C1 segment of cervical spinal cord (tissue), 14 donors: ENCODE measurements at regions not wholly inside any gene's neighbourhood (a gene's known extent, or its start where the extent isn't known, plus 50 kb on each side); places are given as distances from the start of the nearest gene placed in this dataset.
"Not testable (repeated sequence)": the region's sequence is repeated elsewhere in the genome, so short reads cannot be mapped to it uniquely, and the experiment has no call there.

Source experiments
- DNase-seq, 14 donors: peaks; one replicate each; lab custom pipeline; 2025; lab: John Stamatoyannopoulos, UW

- DNase-seq = no peak
Measured at GRCh38 chrX:122184791-122185190, 999.3 kb upstream of the GRIA3 start.

- no peak for DNase-seq
Measured at GRCh38 chrX:122187069-122187713, 996.9 kb upstream of the GRIA3 start.

DNA sequence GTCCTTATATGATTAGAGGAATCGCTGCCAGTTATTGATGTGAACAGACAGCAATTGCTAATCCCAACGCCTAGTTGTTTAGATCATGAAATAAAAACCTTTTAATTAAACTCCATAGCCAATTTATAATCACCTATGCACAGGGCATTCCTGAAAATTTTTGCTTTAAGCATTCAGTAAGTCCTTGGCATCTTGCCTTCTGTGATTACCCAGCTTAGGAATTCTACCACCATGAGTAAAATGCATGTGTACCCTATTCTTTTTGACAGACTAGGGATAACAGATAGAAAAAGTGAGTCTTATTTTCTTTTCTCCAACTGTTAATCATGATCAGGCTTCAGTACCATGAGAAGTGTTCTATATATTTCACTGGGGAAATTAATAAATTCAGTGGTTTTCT, 995.3 kb upstream of the GRIA3 start:
- DNase-seq = no peak

GRCh38 chrX:122196343-122196742, 987.7 kb upstream of the GRIA3 start:
- no peak for DNase-seq

DNA sequence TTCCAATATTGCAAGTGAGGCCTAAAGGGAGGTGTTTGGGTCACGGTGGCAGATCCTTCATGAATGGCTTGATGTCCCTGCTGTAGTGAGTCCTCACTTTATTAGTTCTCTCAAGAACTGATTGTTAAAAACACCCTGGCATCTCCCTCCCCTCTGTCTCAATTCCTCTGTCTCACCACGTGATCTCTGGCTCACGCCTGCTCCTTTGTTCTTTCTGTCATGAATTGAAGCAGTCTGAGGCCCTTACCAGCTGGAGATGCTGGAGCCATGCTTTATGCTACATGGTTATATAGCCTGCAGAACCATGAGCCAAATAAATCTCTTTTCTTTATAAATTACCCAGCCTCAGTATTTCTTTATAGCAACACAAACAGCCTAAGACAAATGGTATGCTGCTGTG, 980.7 kb upstream of the GRIA3 start:
- DNase-seq = no peak

DNA sequence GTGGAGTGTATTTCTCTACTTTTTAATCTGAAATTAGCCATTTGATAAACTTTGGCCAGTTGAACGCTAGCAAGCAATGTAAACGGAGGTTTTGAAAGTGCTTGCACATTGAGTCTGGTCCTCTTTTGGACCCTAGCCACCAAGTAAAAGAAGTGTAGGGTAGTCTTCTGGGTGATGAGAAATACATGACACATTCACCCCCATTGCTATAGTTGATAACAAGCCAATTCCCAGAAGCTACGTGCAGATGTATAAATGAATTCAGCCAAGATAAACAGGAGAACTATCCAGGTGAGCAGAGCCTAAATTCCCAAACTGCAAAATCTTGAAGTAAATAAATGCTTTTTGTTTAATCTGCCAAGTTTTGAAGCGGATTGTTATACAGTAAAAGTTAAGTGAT, 965.4 kb upstream of the GRIA3 start:
- no peak for DNase-seq

GRCh38 chrX:122219226-122219625, 964.9 kb upstream of the GRIA3 start:
- no peak for DNase-seq

DNA sequence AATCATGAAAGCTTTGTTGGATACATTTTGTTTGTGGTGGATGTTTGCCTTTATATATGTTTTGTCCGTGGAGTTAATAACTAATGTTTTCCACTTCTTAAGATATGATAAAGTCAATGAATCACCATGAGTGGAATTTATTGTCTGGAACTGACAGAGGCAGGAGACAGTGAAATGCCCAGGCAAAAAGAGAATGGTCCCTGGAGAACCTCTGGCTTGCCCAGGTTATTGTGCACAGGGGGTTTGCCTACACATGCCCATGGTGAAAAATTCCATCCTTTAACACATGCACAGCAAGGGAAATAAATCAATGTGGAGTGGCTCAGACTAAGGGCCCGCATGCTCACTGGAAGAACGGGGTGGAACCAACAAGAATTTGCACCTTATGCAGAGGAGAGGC, 964.3 kb upstream of the GRIA3 start:
- DNase-seq = no peak

- no peak for DNase-seq
Measured at GRCh38 chrX:122220644-122221373, 963.3 kb upstream of the GRIA3 start.

DNA sequence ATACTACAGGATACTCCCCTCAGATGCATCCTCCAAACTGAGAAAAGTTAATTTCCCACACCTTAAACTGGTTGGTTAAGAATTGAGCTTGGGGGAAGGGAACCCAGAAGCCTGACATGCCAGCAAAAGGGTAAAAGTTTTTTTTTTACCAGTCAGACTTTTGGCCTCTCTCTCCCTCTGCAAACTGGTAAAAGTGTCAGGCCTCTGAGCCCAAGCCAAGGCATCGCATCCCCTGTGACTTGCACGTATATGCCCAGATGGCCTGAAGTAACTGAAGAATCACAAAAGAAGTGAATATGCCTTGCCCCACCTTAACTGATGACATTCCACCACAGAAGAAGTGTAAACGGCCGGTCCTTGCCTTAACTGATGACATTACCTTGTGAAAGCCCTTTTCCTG, 962.3 kb upstream of the GRIA3 start:
- DNase-seq = not testable (repeated sequence)

DNA sequence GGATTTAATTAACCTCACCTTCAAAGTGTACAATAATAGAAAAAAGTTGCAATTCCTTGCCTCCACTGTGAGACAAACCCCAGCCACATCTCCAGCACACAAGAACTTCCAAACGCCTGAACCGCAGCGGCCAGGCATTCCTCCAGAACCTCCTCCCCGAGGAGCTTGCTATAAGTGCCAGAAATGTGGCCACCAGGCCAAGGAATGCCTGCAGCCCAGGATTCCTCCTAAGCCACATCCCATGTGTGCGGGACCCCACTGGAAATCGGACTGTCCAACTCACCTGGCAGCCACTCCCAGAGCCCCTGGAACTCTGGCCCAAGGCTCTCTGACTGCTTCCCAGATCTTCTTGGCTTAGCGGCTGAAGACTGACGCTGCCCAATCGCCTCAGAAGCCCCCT, 959.9 kb upstream of the GRIA3 start:
- not testable (repeated sequence) for DNase-seq

GRCh38 chrX:122238801-122239200, 945.3 kb upstream of the GRIA3 start:
- no peak for DNase-seq

DNA sequence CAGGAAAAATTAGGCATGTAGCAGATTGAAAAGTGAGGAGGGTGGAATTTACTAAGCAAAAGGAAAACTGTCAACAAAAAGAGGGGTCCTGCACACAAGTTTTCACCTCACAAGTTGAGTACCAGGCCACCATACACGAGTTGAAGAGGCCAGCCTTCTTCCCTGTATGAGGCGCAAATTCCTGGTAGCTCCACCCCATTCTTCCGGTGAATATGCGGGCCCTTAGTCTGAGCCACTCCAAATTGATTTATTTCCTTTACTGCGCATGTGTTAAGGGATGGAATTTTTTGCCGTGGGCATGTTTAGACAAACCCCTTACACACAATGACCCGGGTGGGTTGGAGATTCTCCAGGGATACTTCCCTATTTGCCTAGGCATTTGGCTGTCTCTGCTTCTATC, 942.1 kb upstream of the GRIA3 start:
- DNase-seq = no peak

GRCh38 chrX:122244080-122244479, 940.0 kb upstream of the GRIA3 start:
- no peak for DNase-seq

DNA sequence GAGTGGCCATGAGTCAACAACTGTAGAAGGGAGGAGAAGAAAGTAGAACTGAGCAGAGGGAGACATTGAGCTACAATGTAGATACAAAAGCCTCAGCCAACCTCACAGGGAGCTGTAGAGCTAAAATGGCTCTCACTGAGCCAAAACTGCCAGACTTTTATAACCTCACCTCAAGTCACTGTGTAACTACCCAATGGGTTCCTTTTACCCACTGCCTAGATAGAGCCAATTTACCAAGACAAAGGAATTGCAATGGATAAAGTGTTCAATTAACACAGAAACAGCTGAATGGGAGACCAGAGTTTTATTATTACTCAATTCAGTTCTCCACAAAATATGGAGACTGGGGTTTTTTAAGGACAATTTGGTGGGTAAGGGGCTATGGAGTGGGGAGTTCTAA, 938.9 kb upstream of the GRIA3 start:
- DNase-seq = no peak

DNA sequence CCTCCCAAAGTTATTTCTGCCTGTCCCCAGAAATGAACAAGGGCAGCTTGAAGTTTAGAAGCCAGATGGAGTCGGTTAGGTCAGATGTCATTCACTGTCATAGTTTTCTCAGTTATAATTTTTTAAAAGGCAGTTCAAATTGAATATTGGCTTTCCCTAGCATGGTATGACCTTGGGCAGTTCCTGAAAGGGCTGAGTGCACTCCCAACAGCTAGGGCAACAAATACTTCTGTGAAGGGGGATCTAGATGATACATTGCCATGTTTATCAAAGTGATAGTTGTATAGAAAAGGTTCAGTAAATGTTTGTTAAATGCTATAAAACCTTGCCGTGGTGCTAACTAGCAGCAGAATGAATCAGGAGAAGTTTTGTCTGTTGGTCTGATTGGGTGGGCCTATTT, 938.1 kb upstream of the GRIA3 start:
- DNase-seq = no peak

- DNase-seq = no peak
Measured at GRCh38 chrX:122246937-122247336, 937.1 kb upstream of the GRIA3 start.

DNA sequence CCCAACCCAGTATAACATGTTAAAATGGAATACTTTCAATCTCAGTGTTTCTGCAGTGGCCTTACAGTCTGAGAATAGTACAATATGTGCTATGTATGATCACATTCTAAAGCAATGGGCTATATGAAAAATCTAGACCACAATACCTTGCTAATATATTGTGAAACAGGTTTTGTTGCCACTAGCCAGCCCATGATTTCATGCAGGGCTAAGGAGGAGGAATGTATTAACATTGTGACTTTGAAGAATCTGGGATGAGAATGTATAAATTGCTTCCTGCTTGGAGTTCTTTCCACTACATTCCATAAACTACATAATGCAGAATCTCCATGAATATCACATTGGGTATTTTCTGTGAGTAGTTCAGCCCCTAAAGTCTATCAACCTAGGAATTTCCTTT, 935.4 kb upstream of the GRIA3 start:
- DNase-seq = no peak

GRCh38 chrX:122252454-122252853, 931.6 kb upstream of the GRIA3 start:
- DNase-seq = no peak

DNA sequence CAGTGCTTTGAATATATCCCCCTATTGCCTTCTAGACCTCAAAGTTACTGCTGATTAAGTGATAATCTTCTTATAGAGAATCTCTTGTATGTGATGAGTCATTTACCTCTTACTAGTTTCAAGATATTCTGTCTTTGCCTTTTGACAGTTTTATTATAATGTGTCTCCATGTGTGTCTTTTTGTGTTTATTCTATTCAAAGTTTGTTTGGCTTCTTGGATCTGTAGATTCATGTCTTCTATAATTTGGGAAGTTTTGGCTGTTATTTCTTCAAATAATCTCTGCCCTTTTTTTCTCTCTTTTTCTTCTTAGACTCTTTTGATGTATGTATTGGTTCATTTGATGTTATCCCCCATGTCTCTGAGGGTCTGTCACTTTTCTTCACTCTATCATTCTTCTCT, 915.7 kb upstream of the GRIA3 start:
- DNase-seq = no peak

GRCh38 chrX:122269243-122269781, 914.8 kb upstream of the GRIA3 start:
- DNase-seq = no peak

DNA sequence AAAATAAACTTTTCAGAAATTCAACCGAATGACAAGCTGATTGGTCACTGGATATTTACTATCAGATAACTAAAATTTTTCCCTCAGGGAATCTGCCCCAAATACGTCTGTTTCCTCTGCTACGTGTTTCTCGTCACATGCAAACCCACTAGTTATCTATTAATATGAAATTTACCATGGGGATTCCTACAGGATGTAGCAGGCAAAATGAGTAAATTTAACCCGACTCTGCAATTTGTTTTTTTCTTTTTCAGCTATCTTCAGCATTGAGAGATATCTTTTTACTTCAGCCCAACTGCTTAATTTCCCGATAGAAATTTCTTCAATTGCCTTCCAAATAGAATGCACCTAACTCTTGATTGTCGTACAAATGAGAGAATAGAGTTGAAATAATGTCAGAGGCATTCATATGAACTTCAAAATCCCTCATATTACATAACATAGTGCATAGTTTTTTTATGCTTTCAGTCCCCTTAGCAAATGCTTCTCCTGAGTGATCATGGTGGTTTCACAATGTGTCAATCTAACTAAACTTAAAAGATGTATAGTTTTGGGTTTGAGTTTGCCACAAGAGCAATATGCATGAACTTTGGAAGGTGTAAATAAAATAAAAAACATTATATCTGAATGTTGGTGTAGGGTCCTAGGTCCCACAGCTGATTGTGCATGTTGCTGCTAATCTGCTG, 913.1 kb upstream of the GRIA3 start:
- DNase-seq = no peak

DNA sequence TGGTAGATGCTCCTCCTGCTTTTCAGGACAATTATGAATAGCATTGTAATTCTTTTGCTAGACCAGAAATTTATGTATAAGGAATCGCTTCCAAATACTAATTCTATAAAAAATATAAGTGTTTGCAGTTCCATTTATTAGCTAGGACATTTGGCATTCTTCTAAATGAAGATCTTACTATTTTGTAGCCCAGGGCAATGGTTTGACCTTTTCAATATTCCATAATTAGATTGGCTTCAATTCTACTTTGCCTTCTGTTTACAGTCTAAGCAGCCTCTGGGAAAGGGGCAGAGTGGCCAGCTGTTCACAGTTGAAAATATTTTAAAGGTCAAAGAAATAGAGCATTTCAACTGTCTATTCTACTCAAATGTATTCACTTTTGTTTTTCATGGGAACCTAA, 912.1 kb upstream of the GRIA3 start:
- no peak for DNase-seq
